ENCODE measurements at regions not wholly inside any gene's neighbourhood (a gene's known extent, or its start where the extent isn't known, plus 50 kb on each side); places are given as distances from the start of the nearest gene placed in this dataset.

- Histone ChIP-seq H3K36me3 (ENCODE audit: insufficient read depth in 1 of 2, low read depth in 1 of 2) (no peaks in the 10 kb centered on the region), H3K4me3 (no peak overlapping the region), H3K4me1 (no peaks in the 10 kb centered on the region), H3K27me3 (ENCODE audit: insufficient read depth in 3 of 3, low read length in 2 of 3) (peaks cover 0 to 6% (median 0%) of the 10 kb centered on the region in 3 donors), H3K27ac (no peak overlapping the region), H3K9me3 (no peaks in the 10 kb centered on the region)
- intact Hi-C loops (cut with DNase I), result no loop called here
- DNase-seq (no peak), ATAC-seq (no peak)
- 87 to 97% (median 96%) methylated on average over 14 of the region's 14 CpGs for WGBS, 3 donors
- no peak for TF ChIP-seq CTCF (IDR thresholded peaks at IDR 0.05)
Observed at GRCh38 chr2:436205-436604, 148.3 kb upstream of the ALKAL2 start.

- Histone ChIP-seq H3K4me1 (no peaks in the 10 kb centered on the region), H3K27me3 (ENCODE audit: insufficient read depth in 3 of 3, low read length in 2 of 3) (peaks cover 0 to 6% (median 0%) of the 10 kb centered on the region in 3 donors), H3K9me3 (no peaks in the 10 kb centered on the region), H3K4me3 (no peak overlapping the region), H3K36me3 (ENCODE audit: insufficient read depth in 1 of 2, low read depth in 1 of 2) (no peaks in the 10 kb centered on the region), H3K27ac (no peak overlapping the region)
- ATAC-seq, result no peak
- no peak for TF ChIP-seq CTCF (IDR thresholded peaks at IDR 0.05)
- DNase-seq, result no peak
- intact Hi-C loops (cut with DNase I), result no loop called here
Observed at GRCh38 chr2:434625-435024, 146.7 kb upstream of the ALKAL2 start.

GRCh38 chr2:433216-433615 is 145.3 kb upstream of the ALKAL2 start:
- intact Hi-C loops (cut with DNase I), result no loop called here
- ATAC-seq, result no peak
- H3K27ac ChIP-seq, result no peak overlapping the region
- no peaks in the 10 kb centered on the region for H3K4me1 ChIP-seq
- H3K36me3 ChIP-seq (ENCODE audit: insufficient read depth in 1 of 2, low read depth in 1 of 2), result no peaks in the 10 kb centered on the region
- no peak for DNase-seq
- H3K4me3 ChIP-seq, result no peak overlapping the region
- H3K27me3 ChIP-seq (ENCODE audit: insufficient read depth in 3 of 3, low read length in 2 of 3), result no peaks in the 10 kb centered on the region
- 78 to 86% (median 78%) methylated on average over 4 of the region's 4 CpGs for WGBS, 3 donors
- TF ChIP-seq CTCF (IDR thresholded peaks at IDR 0.05), result no peak
- no peaks in the 10 kb centered on the region for H3K9me3 ChIP-seq

GRCh38 chr2:430291-431040 is 142.6 kb upstream of the ALKAL2 start:
- Histone ChIP-seq H3K9me3 (no peaks in the 10 kb centered on the region), H3K36me3 (ENCODE audit: insufficient read depth in 1 of 2, low read depth in 1 of 2) (no peaks in the 10 kb centered on the region), H3K27me3 (ENCODE audit: insufficient read depth in 3 of 3, low read length in 2 of 3) (no peaks in the 10 kb centered on the region), H3K4me1 (no peaks in the 10 kb centered on the region), H3K27ac (no peak overlapping the region), H3K4me3 (no peak overlapping the region)
- no peak for ATAC-seq
- WGBS, 3 donors, result 70 to 78% (median 74%) methylated on average over 20 of the region's 20 CpGs
- DNase-seq, result no peak
- intact Hi-C loops (cut with DNase I), result no loop called here
- no peak for TF ChIP-seq CTCF (IDR thresholded peaks at IDR 0.05)
